HepG2 (cell line): ENCODE measurements at regions not wholly inside any gene's neighbourhood (a gene's known extent, or its start where the extent isn't known, plus 50 kb on each side); places are given as distances from the start of the nearest gene placed in this dataset.
A peak's percentile ranks its signal among the peaks of the same experiment; 100 is the strongest.

Experiments
- ATAC-seq: fragments of 200-7000 bp; cut with Tn5 transposase; 3 replicates; pipeline ENCODE4 v1.9.1; 2020; ENCODE audit warnings: mild to moderate bottlenecking, moderate library complexity
- BruUV-seq: library from RNA; stranded (reverse); fragments of 400-500 nt; replicated peaks from 2 replicates; lab custom pipeline; 2021; lab: Mats Ljungman, UMichigan
- CTCF ChIA-PET: fragments of 300-600 bp; formaldehyde crosslinking; extraction: SDS; loops from one replicate; lab custom pipeline; 2021; ENCODE audit warnings: low total read pairs, inconsistent platforms, low intra/inter-chr PET ratio; lab: Yijun Ruan, JAX
- POLR2A ChIA-PET: fragments of 350-600 bp; sonication (Branson Sonifier 250); formaldehyde crosslinking; loops from one replicate; lab custom pipeline; 2020; ENCODE audit warnings: antibody characterized with exemption, inconsistent platforms; lab: Yijun Ruan, JAX
- DNase-seq: peaks from one replicate; pipeline ENCODE4 v3.0.0-alpha.2; 2015; ENCODE audit warnings: low spot score
- FAIRE-seq: peaks from 3 replicates; lab custom pipeline; 2011; peaks lifted over from hg19 to GRCh38; lab: Jason Lieb, UNC
- H2AFZ ChIP-seq: one replicate; pipeline ENCODE4 v1.6.1; 2011; ENCODE audit warnings: low read length, inconsistent platforms
- H3K27ac ChIP-seq: fragments of 300-600 bp; 3 replicates; pipeline ENCODE4 v1.8.0; 2011; ENCODE audit warnings: mixed run types, mild to moderate bottlenecking, mixed read lengths, low read length, inconsistent platforms; ENCODE audit not compliant: insufficient read depth; ENCODE audit errors: extremely low read length
- H3K27me3 ChIP-seq, 2 experiments: fragments of 200-600 bp in 1 of 2; 2 replicates in 1 of 2; 3 replicates in 1 of 2; pipeline versions ENCODE4 v1.6.0 to v1.8.0; 2011; ENCODE audit warnings: low read length in 2 of 2, mild to moderate bottlenecking in 2 of 2, moderate library complexity in 2 of 2, inconsistent platforms in 1 of 2; ENCODE audit not compliant: insufficient read depth in 2 of 2, control insufficient read depth in 1 of 2
- H3K36me3 ChIP-seq, 2 experiments: fragments of 200-600 bp in 1 of 2; replicated peaks in 1 of 2; 2 replicates in 1 of 2; 3 replicates in 1 of 2; pipeline versions ENCODE4 v1.5.1 to v1.8.0; 2011; ENCODE audit warnings: low read length in 2 of 2, inconsistent platforms in 1 of 2; ENCODE audit not compliant: insufficient read depth in 2 of 2, control insufficient read depth in 1 of 2
- H3K4me1 ChIP-seq: 2 replicates; pipeline ENCODE4 v1.5.1; 2012; ENCODE audit warnings: low read length, inconsistent platforms; ENCODE audit not compliant: insufficient read depth
- H3K4me2 ChIP-seq: 2 replicates; pipeline ENCODE4 v1.6.0; 2011; ENCODE audit warnings: low read depth, low read length, inconsistent platforms
- H3K4me3 ChIP-seq, 3 experiments: fragments of 200-600 bp in 1 of 3; sonication (generic), shearing (Covaris generic) in 1 of 3; replicated peaks in 1 of 3; 2 replicates each; pipeline ENCODE4 v1.5.1; 2011 to 2016; ENCODE audit warnings: low read length in 3 of 3, inconsistent platforms in 2 of 3, low read depth in 2 of 3, mild to moderate bottlenecking in 2 of 3, control low read depth in 1 of 3, mixed read lengths in 1 of 3; ENCODE audit not compliant: insufficient read depth in 1 of 3
- H3K79me2 ChIP-seq: one replicate; pipeline ENCODE4 v1.6.1; 2011; ENCODE audit warnings: low read length, inconsistent platforms; ENCODE audit not compliant: insufficient read depth
- H3K9ac ChIP-seq: 2 replicates; pipeline ENCODE4 v1.6.0; 2011; ENCODE audit warnings: mild to moderate bottlenecking, low read depth, low read length, inconsistent platforms; ENCODE audit not compliant: insufficient read depth
- H3K9me3 ChIP-seq: 2 replicates; pipeline ENCODE4 v1.5.1; 2012; ENCODE audit warnings: mild to moderate bottlenecking, low read length
- H4K20me1 ChIP-seq: 2 replicates; pipeline ENCODE4 v1.6.0; 2011; ENCODE audit warnings: inconsistent platforms, mild to moderate bottlenecking, low read length, moderate library complexity; ENCODE audit not compliant: insufficient read depth
- FOSL2 ChIP-seq: sonication (generic); formaldehyde crosslinking; IDR thresholded peaks from 2 replicates; pipeline ENCODE4 v1.4.0; 2020; ENCODE audit warnings: missing genetic modification reagents
- RNF2 ChIP-seq: fragments of 450-650 bp; conservative IDR thresholded peaks from 2 replicates; pipeline ENCODE4 v1.6.1; 2016; ENCODE audit warnings: low read depth
- ZNF615 ChIP-seq: sonication (generic); formaldehyde crosslinking; IDR thresholded peaks from 2 replicates; pipeline ENCODE4 v1.5.0; 2020; ENCODE audit warnings: mild to moderate bottlenecking, missing genetic modification reagents, borderline replicate concordance
- ZNF788 ChIP-seq: sonication (generic); formaldehyde crosslinking; IDR thresholded peaks from 2 replicates; pipeline ENCODE4 v1.5.0; 2020; ENCODE audit warnings: mild to moderate bottlenecking, missing genetic modification reagents, borderline replicate concordance
- WGBS: methylation state at CpG from one replicate; pipeline ENCODE4 v1.1.6; 2017; ENCODE audit warnings: low lambda C conversion rate; 5-methylcytosine and 5-hydroxymethylcytosine counted together
- in situ Hi-C: cut with HindIII; loops from 2 replicates; pipeline ENCODE4 v1.10.0; 2017; ENCODE audit warnings: low pct_unique_long_range_greater_than_20kb; ENCODE audit not compliant: extremely low pct_ligation_motif_present
- intact Hi-C: fragments of 100-400 bp; cut with micrococcal nuclease; formaldehyde crosslinking; loops from one replicate; pipeline ENCODE4 v1.10.0; 2022; ENCODE audit not compliant: unreplicated experiment

DNA sequence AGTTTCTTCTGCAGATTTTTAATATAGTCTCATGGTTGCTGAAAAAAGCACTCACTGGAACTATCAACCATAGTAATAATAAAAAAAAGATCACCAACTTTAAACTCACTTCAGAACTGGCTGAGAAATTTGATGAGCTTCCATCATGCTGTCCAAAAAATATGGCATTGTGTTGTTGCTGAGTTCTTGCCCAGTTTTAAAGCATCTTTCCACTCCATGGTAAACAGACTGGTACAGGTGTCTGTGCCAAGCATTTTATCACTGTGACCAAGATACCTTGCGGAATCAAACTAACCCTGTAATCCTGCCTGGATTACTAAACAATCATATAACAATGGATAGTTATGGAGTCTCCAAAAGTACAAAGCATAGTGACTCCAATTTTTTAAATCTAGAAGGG, 360.3 kb upstream of the NOCT start:
- POLR2A ChIA-PET = no interaction called here
- H4K20me1 ChIP-seq = no peaks in the 10 kb centered on the region
- no peak overlapping the region for H3K4me3 ChIP-seq
- H3K9ac ChIP-seq = no peak overlapping the region
- CTCF ChIA-PET = no interaction called here
- in situ Hi-C loops (no loop called here), intact Hi-C loops (no loop called here)
- no peak overlapping the region for H2AFZ ChIP-seq
- no peak overlapping the region for H3K4me2 ChIP-seq
- no peaks in the 10 kb centered on the region for H3K9me3 ChIP-seq
- H3K79me2 ChIP-seq = no peaks in the 10 kb centered on the region
- BruUV-seq = no TSS peak
- H3K36me3 ChIP-seq = no peaks in the 10 kb centered on the region
- H3K27ac ChIP-seq = no peak overlapping the region
- ATAC-seq (no peak), FAIRE-seq (no peak), DNase-seq (no peak)
- 86% methylated on average over 1 of the region's 1 CpG for WGBS
- TF ChIP-seq ZNF788 (CRISPR knock-in tag) (no peak), RNF2 (no peak)
- H3K27me3 ChIP-seq = no peaks in the 10 kb centered on the region
- no peaks in the 10 kb centered on the region for H3K4me1 ChIP-seq

DNA sequence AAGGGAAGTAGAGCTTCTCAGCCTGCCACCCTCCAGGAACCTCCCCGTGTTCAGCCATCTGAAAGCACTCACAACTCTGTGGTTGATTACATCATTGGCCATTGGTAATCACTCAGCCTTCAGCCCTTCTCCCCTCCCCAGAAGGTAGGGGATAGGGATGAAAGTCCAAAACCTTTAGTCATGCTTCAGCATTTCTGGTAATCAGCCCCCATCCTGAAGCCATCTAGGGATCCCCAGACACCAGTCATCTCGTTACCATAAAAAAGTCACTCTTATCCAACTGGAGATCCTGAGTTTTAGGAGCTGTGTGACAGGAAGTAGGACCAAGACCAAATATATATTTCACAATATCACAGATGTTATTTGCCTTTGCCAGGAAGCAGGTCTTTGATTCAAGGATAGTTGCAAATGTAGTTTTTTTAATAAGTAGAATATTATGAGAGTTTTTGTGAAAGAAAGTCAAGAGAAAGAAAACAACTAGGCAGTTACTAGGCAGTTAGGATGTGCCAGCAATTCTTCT, 364.6 kb upstream of the NOCT start:
- Histone ChIP-seq H3K4me3 (no peak overlapping the region), H3K9ac (no peak overlapping the region), H2AFZ (no peak overlapping the region), H3K4me2 (no peak overlapping the region), H3K36me3 (no peaks in the 10 kb centered on the region), H3K9me3 (no peaks in the 10 kb centered on the region), H3K27me3 (no peaks in the 10 kb centered on the region), H3K27ac (no peak overlapping the region), H4K20me1 (no peaks in the 10 kb centered on the region), H3K79me2 (no peaks in the 10 kb centered on the region), H3K4me1 (no peaks in the 10 kb centered on the region)
- FAIRE-seq = no peak
- ChIA-PET POLR2A (no interaction called here), CTCF (no interaction called here)
- BruUV-seq = no TSS peak
- intact Hi-C loops = no loop called here
- no peak for TF ChIP-seq ZNF615 (CRISPR knock-in tag)
- TF ChIP-seq FOSL2 (CRISPR knock-in tag) = 0 out of 2 replicates have a peak, but pooled peaks have one; percentile 10
- ATAC-seq = no peak
- WGBS = 5% methylated on average over 2 of the region's 2 CpGs
- DNase-seq = no peak
- in situ Hi-C loops = no loop called here
